HL-60/S4 (cell line): ENCODE measurements at regions not wholly inside any gene's neighbourhood (a gene's known extent, or its start where the extent isn't known, plus 50 kb on each side); places are given as distances from the start of the nearest gene placed in this dataset.

ENCODE experiments used
- in situ Hi-C: fragments of 300-500 bp; cut with MboI; formaldehyde crosslinking; loops from 2 replicates; pipeline ENCODE4 v1.14.3; 2022; ENCODE audit warnings: low sequenced_read_pairs

DNA sequence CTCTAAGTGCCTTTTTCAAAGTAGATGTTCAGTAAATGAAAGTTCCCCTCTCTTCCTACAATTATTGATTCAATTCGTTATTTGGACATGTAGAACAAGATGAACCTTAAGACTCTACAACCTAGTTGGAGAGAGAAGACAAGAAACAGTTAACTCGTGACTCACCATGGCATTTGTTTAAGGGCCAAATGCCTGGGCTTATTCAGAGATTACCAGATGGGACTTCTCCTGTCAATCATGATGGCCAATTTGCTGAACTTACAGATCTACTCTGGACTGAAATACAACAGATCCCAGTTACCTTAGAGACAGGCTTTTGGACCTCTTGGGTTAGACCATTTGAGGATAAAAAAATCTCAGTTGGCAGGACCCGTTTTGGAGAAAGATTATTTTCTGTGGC is 93.5 kb downstream of the C1orf94 start:
- in situ Hi-C loops = no loop called here

DNA sequence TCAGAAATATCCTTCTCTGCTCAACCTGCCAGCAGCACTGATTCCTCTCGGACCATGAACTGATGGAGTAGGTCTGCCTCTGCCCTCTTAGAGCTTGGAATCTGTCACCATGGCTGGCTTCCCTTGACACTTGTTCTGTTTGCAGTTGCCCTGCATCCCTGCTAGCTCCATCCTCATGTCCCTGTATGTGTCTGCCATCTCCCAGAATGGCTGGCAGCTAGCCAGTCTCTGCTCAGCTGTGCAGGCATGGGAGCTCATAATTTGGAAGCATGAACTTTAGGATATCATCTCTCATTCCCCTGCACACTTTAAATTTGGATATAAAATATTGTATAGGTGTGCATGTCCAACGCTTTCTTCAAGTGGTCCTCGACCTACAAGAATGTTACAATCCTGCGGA is 95.4 kb downstream of the C1orf94 start:
- in situ Hi-C loops = no loop called here

- in situ Hi-C loops = no loop called here
Observed at GRCh38 chr1:34275150-34275549, 98.4 kb downstream of the C1orf94 start.

DNA sequence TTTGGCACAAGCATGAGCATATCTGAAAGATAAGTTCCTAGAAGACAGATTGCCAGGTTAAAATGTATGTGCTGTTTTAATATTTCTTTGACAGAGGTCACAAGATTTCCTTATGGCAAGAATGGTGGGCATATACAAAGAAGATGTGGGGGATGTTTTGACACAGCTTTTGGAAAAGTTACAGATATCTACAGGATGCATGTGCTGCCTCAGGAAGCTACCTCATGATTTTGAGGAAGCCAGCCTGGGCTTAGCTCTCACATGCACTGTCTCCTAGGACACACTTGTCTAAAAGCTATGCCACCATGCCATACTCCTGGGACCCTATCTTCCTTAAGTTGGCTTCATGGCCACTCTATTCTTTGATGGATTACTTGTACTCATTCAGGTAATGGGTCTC is 99.9 kb downstream of the C1orf94 start:
- in situ Hi-C loops = no loop called here

DNA sequence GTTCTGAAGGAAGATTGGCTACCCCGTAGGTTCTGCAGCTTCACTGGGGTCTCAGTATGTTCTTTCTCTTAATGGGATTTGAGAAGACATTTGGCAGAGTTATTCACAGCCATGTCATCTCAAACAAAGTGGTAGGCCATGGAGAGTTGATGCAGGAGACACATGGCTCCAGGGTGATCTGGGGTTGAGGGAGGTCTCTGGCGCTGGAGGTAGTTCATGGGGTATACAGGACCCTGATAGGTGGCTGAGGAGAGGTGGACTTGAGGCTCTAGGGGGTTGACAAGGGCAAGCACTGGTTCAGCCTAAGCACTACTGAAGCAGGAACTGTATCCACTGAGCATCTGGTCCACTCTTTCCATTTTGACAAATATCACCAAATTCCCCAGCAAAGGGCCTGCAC is 100.4 kb downstream of the C1orf94 start:
- in situ Hi-C loops = no loop called here

DNA sequence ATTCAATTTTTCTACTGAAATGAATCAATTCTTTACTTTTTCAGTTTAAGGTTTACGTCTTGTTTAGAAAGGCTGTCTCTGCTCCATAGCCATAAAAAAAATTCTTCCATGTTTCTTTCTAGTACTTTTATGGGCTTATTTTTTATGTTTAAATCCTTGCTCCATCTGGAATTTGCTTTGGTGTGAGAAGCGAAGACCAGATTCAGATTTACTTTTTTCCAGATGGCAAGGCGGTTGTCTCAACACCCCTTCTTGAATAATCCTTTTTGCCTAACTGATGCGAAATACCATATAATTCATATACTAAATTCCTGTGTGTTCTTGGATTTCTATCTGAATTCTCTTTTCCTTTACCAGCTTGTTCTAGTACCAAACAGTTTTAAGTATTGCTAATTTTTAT is 101.5 kb downstream of the C1orf94 start:
- in situ Hi-C loops = no loop called here

- in situ Hi-C loops = no loop called here
Observed at GRCh38 chr1:34279971-34280370, 103.3 kb downstream of the C1orf94 start.

DNA sequence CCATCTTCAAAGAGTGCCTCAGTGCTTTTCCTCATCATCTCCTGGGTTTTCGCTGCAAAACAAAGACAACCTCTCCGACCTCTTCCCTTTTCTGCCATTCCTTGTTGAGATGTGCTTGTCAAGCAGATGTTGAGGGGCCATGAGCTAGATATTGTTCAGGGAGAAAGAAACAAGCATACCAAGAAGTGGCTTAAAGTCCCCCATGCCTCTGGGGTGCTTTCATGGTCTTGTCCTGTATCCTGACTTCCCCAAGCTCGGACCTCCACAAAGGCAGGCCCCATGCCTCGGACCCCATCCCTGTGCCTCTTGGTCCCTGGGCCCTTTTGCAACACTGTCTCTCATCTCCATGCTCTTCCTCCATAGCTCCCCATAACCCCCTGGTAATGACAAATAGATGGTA is 103.8 kb downstream of the C1orf94 start:
- in situ Hi-C loops = no loop called here

DNA sequence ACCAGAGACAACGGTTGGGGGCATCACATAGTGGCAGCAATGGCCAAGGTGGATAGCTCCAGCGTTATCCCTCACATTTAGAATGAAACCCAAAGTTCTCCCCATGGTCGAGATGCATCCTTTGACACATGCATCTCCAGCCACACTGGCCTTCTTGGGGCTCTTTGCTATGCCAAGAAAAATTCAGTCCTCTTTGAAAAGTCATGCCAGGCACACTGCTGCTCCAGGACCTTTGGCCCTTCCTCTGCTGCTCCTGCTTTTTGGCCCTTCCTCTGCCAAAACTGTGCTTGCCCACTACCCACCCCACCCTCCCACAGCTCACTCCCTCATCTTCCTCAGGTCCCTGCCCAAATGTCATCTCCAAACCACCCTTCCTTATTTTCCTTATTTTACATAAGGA is 106.4 kb downstream of the C1orf94 start:
- in situ Hi-C loops = no loop called here

DNA sequence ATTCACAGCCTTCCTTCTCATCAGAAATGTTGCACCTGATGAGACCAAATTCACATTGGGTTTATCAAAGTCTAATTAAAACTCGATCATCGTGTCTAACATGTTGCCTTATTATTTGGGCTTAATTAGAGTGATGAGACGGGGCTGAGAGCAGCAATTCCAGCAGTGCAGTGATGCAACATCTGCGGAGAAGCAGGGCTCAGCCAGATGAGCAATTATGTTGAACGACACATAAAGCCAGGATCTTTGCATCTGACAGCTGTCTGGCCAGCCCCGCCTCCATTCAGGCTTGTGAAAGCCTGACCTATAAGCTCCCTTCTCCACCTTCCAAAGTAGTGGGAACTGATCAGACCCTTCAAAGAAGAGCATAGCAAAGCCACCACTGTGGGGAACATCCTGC is 109.8 kb downstream of the C1orf94 start:
- in situ Hi-C loops = no loop called here

GRCh38 chr1:34290831-34291230 is 114.1 kb downstream of the C1orf94 start:
- in situ Hi-C loops = no loop called here

- in situ Hi-C loops = no loop called here
Observed at GRCh38 chr1:34292472-34292871, 115.8 kb downstream of the C1orf94 start.

DNA sequence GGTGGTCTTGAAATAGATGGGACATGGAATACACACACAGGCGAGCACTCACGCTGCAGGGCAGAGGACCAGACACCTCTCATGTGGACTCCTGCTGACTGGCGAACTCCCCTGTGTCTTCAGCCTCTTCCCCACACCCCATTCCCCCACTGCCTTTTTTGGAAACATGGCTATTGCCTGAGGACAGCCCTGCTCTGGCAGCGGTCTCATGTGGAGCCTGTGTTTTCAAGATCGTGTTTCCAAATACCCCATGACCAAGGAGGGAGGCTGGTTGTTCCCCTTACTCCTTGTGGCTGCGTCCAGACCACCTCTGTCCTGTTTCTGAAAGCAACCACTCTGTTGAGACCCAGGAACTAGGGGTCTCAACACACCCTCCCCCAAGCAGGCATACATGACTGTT is 119.4 kb downstream of the C1orf94 start:
- in situ Hi-C loops = no loop called here

GRCh38 chr1:34302798-34303197 is 126.1 kb downstream of the C1orf94 start:
- in situ Hi-C loops = no loop called here

DNA sequence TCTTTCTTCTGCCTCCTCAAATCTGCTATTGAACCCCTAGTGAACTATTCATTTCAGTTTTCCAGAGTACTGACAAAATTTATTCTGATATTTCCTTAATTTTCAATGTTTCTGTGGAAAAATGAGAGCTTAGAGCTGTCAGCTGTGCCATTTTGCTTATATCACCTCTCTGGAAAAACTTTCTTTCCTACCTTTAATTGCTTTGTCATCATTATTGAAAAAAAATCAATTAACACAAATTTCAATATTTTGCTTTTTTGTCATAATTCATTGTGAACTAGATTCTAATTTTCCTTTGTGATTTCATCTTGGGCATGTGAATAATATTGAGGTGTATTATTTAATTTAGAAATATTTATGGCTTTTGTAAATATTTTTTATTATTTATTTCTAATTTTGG is 126.5 kb downstream of the C1orf94 start:
- in situ Hi-C loops = no loop called here

- in situ Hi-C loops = no loop called here
Observed at GRCh38 chr1:34306568-34306967, 129.9 kb downstream of the C1orf94 start.

DNA sequence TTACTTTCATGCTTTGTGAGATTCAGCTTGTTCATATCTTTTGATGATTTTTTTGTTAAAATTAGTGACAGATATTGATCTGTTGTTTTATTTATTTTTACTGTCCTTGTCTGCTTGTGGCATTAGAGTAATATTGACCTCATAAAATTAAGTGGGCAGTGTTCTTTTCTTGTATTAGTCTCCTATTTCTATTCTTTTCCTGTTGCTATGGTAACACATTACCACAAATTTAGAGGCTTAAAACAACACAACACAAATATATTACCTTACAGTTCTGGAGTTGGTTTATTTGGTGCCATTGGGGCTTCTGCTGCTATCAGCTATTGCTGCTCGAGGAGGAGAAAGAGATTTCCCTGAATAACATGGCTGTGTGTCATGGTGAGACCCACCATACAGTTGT is 135.7 kb downstream of the C1orf94 start:
- in situ Hi-C loops = no loop called here

- in situ Hi-C loops = no loop called here
Observed at GRCh38 chr1:34315974-34316373, 139.3 kb downstream of the C1orf94 start.

DNA sequence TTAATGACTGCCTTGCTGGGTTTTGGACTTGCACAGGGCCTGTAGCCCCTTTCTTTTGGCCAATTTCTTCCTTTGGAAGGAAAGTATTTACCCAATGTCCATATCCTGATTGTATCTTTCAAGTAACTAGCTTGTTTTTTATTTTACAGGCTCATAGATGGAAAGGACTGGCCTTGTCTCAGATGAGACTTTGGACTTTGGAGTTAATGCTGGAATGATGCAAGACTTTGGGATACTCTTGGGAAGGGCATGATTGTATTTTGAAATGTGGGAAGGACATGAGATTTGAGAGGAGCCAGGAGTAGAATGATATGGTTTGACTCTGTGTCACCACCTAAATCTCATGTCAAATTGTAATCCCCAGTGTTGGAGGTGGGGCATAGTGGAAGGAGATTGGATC is 140.1 kb downstream of the C1orf94 start:
- in situ Hi-C loops = no loop called here

GRCh38 chr1:34319218-34319617 is 142.5 kb downstream of the C1orf94 start:
- in situ Hi-C loops = no loop called here

GRCh38 chr1:34320053-34320669 is 143.5 kb downstream of the C1orf94 start:
- in situ Hi-C loops = no loop called here

DNA sequence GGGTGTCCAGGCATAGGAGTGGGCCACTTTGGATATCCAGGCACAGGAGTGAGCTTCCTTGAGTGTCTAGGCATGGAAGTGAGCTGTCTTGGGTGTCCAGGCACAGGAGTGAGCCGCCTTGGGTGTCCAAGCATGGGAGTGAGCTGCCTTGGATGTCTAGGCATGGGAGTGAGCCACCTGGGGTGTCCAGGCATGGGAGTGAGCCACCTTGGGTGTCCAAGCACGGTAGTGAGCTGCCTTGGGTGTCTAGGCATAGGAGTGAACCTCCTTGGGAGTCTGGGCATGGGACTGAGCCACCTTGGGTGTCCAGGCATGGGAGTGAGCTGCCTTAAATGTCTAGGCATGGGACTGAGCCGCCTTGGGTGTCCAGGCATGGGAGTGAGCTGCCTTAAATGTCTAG is 146.3 kb downstream of the C1orf94 start:
- in situ Hi-C loops = no loop called here

- in situ Hi-C loops = no loop called here
Observed at GRCh38 chr1:34324879-34325440, 148.3 kb downstream of the C1orf94 start.
